ENCODE measurements at regions not wholly inside any gene's neighbourhood (a gene's known extent, or its start where the extent isn't known, plus 50 kb on each side); places are given as distances from the start of the nearest gene placed in this dataset.

- Histone ChIP-seq H3K9me3 (ENCODE audit: control extremely low read depth in 1 of 5, control insufficient read depth in 4 of 5, insufficient read depth in 2 of 5, low read depth in 1 of 5, low read length in 4 of 5) (peaks cover 0 to 3% (median 0%) of the 10 kb centered on the region in 5 experiments), H3K27me3 (replicated peaks in 2 of 5; ENCODE audit: control insufficient read depth in 4 of 5, insufficient read depth in 5 of 5, low read length in 4 of 5) (peaks cover 0 to 21% (median 3%) of the 10 kb centered on the region in 5 experiments), H3K4me1 (ENCODE audit: control extremely low read depth in 1 of 4, control insufficient read depth in 4 of 4, insufficient read depth in 4 of 4, low read length in 3 of 4) (no peaks in the 10 kb centered on the region), H3K36me3 (ENCODE audit: control insufficient read depth in 4 of 4, insufficient read depth in 4 of 4, low read length in 3 of 4) (no peaks in the 10 kb centered on the region), H3K27ac (ENCODE audit: insufficient read depth in 1 of 2, low read depth in 1 of 2, low read length in 2 of 2, poor library complexity in 1 of 2, severe bottlenecking in 2 of 2) (no peak overlapping the region), H3K4me3 (ENCODE audit: control insufficient read depth in 1 of 7, extremely low read depth in 1 of 7, insufficient read depth in 4 of 7, low read depth in 2 of 7, low read length in 6 of 7) (no peak overlapping the region)
- CTCF ChIA-PET = no interaction called here
- WGBS (ENCODE audit: insufficient coverage) = 51% methylated on average over 7 of the region's 7 CpGs
- POLR2A ChIA-PET = no interaction called here
- no peak for DNase-seq
These were observed 186.3 kb upstream of the XYLT1 start for GRCh38 chr16:17657045-17657444.

GRCh38 chr16:17654571-17654970 is 183.8 kb upstream of the XYLT1 start:
- 90% methylated on average over 2 of the region's 4 CpGs for WGBS (ENCODE audit: insufficient coverage)
- Histone ChIP-seq H3K9me3 (ENCODE audit: control extremely low read depth in 1 of 5, control insufficient read depth in 4 of 5, insufficient read depth in 2 of 5, low read depth in 1 of 5, low read length in 4 of 5) (no peaks in the 10 kb centered on the region), H3K4me3 (ENCODE audit: control insufficient read depth in 1 of 7, extremely low read depth in 1 of 7, insufficient read depth in 4 of 7, low read depth in 2 of 7, low read length in 6 of 7) (no peak overlapping the region), H3K4me1 (ENCODE audit: control extremely low read depth in 1 of 4, control insufficient read depth in 4 of 4, insufficient read depth in 4 of 4, low read length in 3 of 4) (no peaks in the 10 kb centered on the region), H3K27ac (ENCODE audit: insufficient read depth in 1 of 2, low read depth in 1 of 2, low read length in 2 of 2, poor library complexity in 1 of 2, severe bottlenecking in 2 of 2) (no peak overlapping the region), H3K27me3 (replicated peaks in 2 of 5; ENCODE audit: control insufficient read depth in 4 of 5, insufficient read depth in 5 of 5, low read length in 4 of 5) (peaks cover 2 to 21% (median 3%) of the 10 kb centered on the region in 5 experiments), H3K36me3 (ENCODE audit: control insufficient read depth in 4 of 4, insufficient read depth in 4 of 4, low read length in 3 of 4) (no peaks in the 10 kb centered on the region)
- no peak for DNase-seq
- CTCF ChIA-PET = no interaction called here
- POLR2A ChIA-PET = no interaction called here

- ChIA-PET POLR2A (no interaction called here), CTCF (no interaction called here)
- DNase-seq = no peak
- H3K36me3 ChIP-seq (ENCODE audit: control insufficient read depth in 4 of 4, insufficient read depth in 4 of 4, low read length in 3 of 4) = no peaks in the 10 kb centered on the region
- H3K27me3 ChIP-seq (replicated peaks in 2 of 5; ENCODE audit: control insufficient read depth in 4 of 5, insufficient read depth in 5 of 5, low read length in 4 of 5) = peaks cover 2 to 21% (median 3%) of the 10 kb centered on the region in 5 experiments
- H3K9me3 ChIP-seq (ENCODE audit: control extremely low read depth in 1 of 5, control insufficient read depth in 4 of 5, insufficient read depth in 2 of 5, low read depth in 1 of 5, low read length in 4 of 5) = no peaks in the 10 kb centered on the region
- H3K4me3 ChIP-seq (ENCODE audit: control insufficient read depth in 1 of 7, extremely low read depth in 1 of 7, insufficient read depth in 4 of 7, low read depth in 2 of 7, low read length in 6 of 7) = no peak overlapping the region
- H3K27ac ChIP-seq (ENCODE audit: insufficient read depth in 1 of 2, low read depth in 1 of 2, low read length in 2 of 2, poor library complexity in 1 of 2, severe bottlenecking in 2 of 2) = no peak overlapping the region
- H3K4me1 ChIP-seq (ENCODE audit: control extremely low read depth in 1 of 4, control insufficient read depth in 4 of 4, insufficient read depth in 4 of 4, low read length in 3 of 4) = no peaks in the 10 kb centered on the region
- 90% methylated on average over 2 of the region's 4 CpGs for WGBS (ENCODE audit: insufficient coverage)
These were observed 183.4 kb upstream of the XYLT1 start for GRCh38 chr16:17654142-17654541.

GRCh38 chr16:17647879-17648872 is 177.4 kb upstream of the XYLT1 start:
- H3K4me1 ChIP-seq (ENCODE audit: control extremely low read depth in 1 of 4, control insufficient read depth in 4 of 4, insufficient read depth in 4 of 4, low read length in 3 of 4) = no peaks in the 10 kb centered on the region
- peaks cover 0 to 3% (median 0%) of the 10 kb centered on the region in 5 experiments for H3K27me3 ChIP-seq (replicated peaks in 2 of 5; ENCODE audit: control insufficient read depth in 4 of 5, insufficient read depth in 5 of 5, low read length in 4 of 5)
- H3K4me3 ChIP-seq (ENCODE audit: control insufficient read depth in 1 of 7, extremely low read depth in 1 of 7, insufficient read depth in 4 of 7, low read depth in 2 of 7, low read length in 6 of 7) = no peak overlapping the region
- H3K9me3 ChIP-seq (ENCODE audit: control extremely low read depth in 1 of 5, control insufficient read depth in 4 of 5, insufficient read depth in 2 of 5, low read depth in 1 of 5, low read length in 4 of 5) = peaks cover 0 to 7% (median 0%) of the 10 kb centered on the region in 5 experiments
- WGBS (ENCODE audit: insufficient coverage) = 95% methylated on average over 7 of the region's 8 CpGs
- no peak overlapping the region for H3K27ac ChIP-seq (ENCODE audit: insufficient read depth in 1 of 2, low read depth in 1 of 2, low read length in 2 of 2, poor library complexity in 1 of 2, severe bottlenecking in 2 of 2)
- ChIA-PET CTCF (no interaction called here), POLR2A (interaction anchor here (0.6 kb wide), 1 partner anchor 19 kb away, joined by 3 read pairs; no protein-coding TSS in a partner anchor)
- H3K36me3 ChIP-seq (ENCODE audit: control insufficient read depth in 4 of 4, insufficient read depth in 4 of 4, low read length in 3 of 4) = no peaks in the 10 kb centered on the region
- DNase-seq = no peak

GRCh38 chr16:17643935-17644334 is 173.2 kb upstream of the XYLT1 start:
- ChIA-PET POLR2A (no interaction called here), CTCF (no interaction called here)
- Histone ChIP-seq H3K9me3 (ENCODE audit: control extremely low read depth in 1 of 5, control insufficient read depth in 4 of 5, insufficient read depth in 2 of 5, low read depth in 1 of 5, low read length in 4 of 5) (peaks cover 0 to 7% (median 0%) of the 10 kb centered on the region in 5 experiments), H3K36me3 (ENCODE audit: control insufficient read depth in 4 of 4, insufficient read depth in 4 of 4, low read length in 3 of 4) (no peaks in the 10 kb centered on the region), H3K4me3 (ENCODE audit: control insufficient read depth in 1 of 7, extremely low read depth in 1 of 7, insufficient read depth in 4 of 7, low read depth in 2 of 7, low read length in 6 of 7) (no peak overlapping the region), H3K27ac (ENCODE audit: insufficient read depth in 1 of 2, low read depth in 1 of 2, low read length in 2 of 2, poor library complexity in 1 of 2, severe bottlenecking in 2 of 2) (no peak overlapping the region), H3K4me1 (ENCODE audit: control extremely low read depth in 1 of 4, control insufficient read depth in 4 of 4, insufficient read depth in 4 of 4, low read length in 3 of 4) (no peaks in the 10 kb centered on the region), H3K27me3 (replicated peaks in 2 of 5; ENCODE audit: control insufficient read depth in 4 of 5, insufficient read depth in 5 of 5, low read length in 4 of 5) (no peaks in the 10 kb centered on the region)
- WGBS (ENCODE audit: insufficient coverage) = 100% methylated on average over 1 of the region's 2 CpGs
- DNase-seq = no peak

- Histone ChIP-seq H3K27ac (ENCODE audit: insufficient read depth in 1 of 2, low read depth in 1 of 2, low read length in 2 of 2, poor library complexity in 1 of 2, severe bottlenecking in 2 of 2) (no peak overlapping the region), H3K36me3 (ENCODE audit: control insufficient read depth in 4 of 4, insufficient read depth in 4 of 4, low read length in 3 of 4) (no peaks in the 10 kb centered on the region), H3K9me3 (ENCODE audit: control extremely low read depth in 1 of 5, control insufficient read depth in 4 of 5, insufficient read depth in 2 of 5, low read depth in 1 of 5, low read length in 4 of 5) (peaks cover 0 to 7% (median 0%) of the 10 kb centered on the region in 5 experiments), H3K4me3 (ENCODE audit: control insufficient read depth in 1 of 7, extremely low read depth in 1 of 7, insufficient read depth in 4 of 7, low read depth in 2 of 7, low read length in 6 of 7) (no peak overlapping the region), H3K27me3 (replicated peaks in 2 of 5; ENCODE audit: control insufficient read depth in 4 of 5, insufficient read depth in 5 of 5, low read length in 4 of 5) (peaks cover 0 to 2% (median 0%) of the 10 kb centered on the region in 5 experiments), H3K4me1 (ENCODE audit: control extremely low read depth in 1 of 4, control insufficient read depth in 4 of 4, insufficient read depth in 4 of 4, low read length in 3 of 4) (no peaks in the 10 kb centered on the region)
- ChIA-PET CTCF (no interaction called here), POLR2A (no interaction called here)
- no peak for DNase-seq
- no CpG with 5 or more reads among the region's 2 CpGs for WGBS (ENCODE audit: insufficient coverage)
These were observed 171.2 kb upstream of the XYLT1 start for GRCh38 chr16:17641990-17642389.

- Histone ChIP-seq H3K36me3 (ENCODE audit: control insufficient read depth in 4 of 4, insufficient read depth in 4 of 4, low read length in 3 of 4) (no peaks in the 10 kb centered on the region), H3K4me1 (ENCODE audit: control extremely low read depth in 1 of 4, control insufficient read depth in 4 of 4, insufficient read depth in 4 of 4, low read length in 3 of 4) (no peaks in the 10 kb centered on the region), H3K27ac (ENCODE audit: insufficient read depth in 1 of 2, low read depth in 1 of 2, low read length in 2 of 2, poor library complexity in 1 of 2, severe bottlenecking in 2 of 2) (no peak overlapping the region), H3K4me3 (ENCODE audit: control insufficient read depth in 1 of 7, extremely low read depth in 1 of 7, insufficient read depth in 4 of 7, low read depth in 2 of 7, low read length in 6 of 7) (no peak overlapping the region), H3K27me3 (replicated peaks in 2 of 5; ENCODE audit: control insufficient read depth in 4 of 5, insufficient read depth in 5 of 5, low read length in 4 of 5) (peaks cover 0 to 9% (median 0%) of the 10 kb centered on the region in 5 experiments), H3K9me3 (ENCODE audit: control extremely low read depth in 1 of 5, control insufficient read depth in 4 of 5, insufficient read depth in 2 of 5, low read depth in 1 of 5, low read length in 4 of 5) (no peaks in the 10 kb centered on the region)
- WGBS (ENCODE audit: insufficient coverage) = 69% methylated on average over 4 of the region's 8 CpGs
- ChIA-PET CTCF (no interaction called here), POLR2A (no interaction called here)
- DNase-seq = no peak
These were observed 167.4 kb upstream of the XYLT1 start for GRCh38 chr16:17638134-17638533.
